Panc1 (cell line): ENCODE measurements at regions not wholly inside any gene's neighbourhood (a gene's known extent, or its start where the extent isn't known, plus 50 kb on each side); places are given as distances from the start of the nearest gene placed in this dataset.

Source experiments
- CTCF ChIP-seq: fragments of 450-650 bp; IDR thresholded peaks from 2 replicates; pipeline ENCODE4 v1.5.1; 2017; ENCODE audit warnings: mild to moderate bottlenecking
- REST ChIP-seq, 2 experiments: IDR thresholded peaks; 2 replicates each; pipeline ENCODE4 v1.6.1; 2011 to 2012; ENCODE audit warnings: low read depth in 2 of 2, control low read depth in 1 of 2, low read length in 1 of 2, mild to moderate bottlenecking in 1 of 2, moderate library complexity in 1 of 2; ENCODE audit not compliant: insufficient read depth in 1 of 2

DNA sequence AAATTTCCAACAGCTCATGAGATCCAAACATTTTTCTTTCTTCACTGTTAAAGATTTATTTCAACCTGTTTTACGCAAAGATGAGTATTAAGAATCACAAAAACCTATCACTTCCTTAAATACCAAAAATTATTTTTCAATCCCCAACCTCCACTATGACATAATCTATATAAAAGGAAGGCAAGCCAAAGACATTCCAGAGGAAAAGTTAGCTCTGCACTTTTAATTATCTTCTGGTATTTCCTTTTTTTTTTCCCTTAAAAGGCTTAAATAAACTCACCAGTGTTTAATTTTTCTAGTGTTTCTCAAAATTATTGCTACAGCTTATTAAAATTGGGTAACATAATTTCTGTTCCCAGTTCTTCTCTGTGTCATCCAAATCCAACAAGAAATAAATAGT, 75.9 kb downstream of the BMP4 start:
- no peak for TF ChIP-seq CTCF
- TF ChIP-seq REST (IDR thresholded peaks at IDR 0.05; ENCODE audit: insufficient read depth in 1 of 2, low read depth in 2 of 2, low read length in 1 of 2), result no peak
